GM19452 (cell line): ENCODE measurements at regions not wholly inside any gene's neighbourhood (a gene's known extent, or its start where the extent isn't known, plus 50 kb on each side); places are given as distances from the start of the nearest gene placed in this dataset.

Experiments used
- ATAC-seq: cut with Tn5 transposase; IDR thresholded peaks from one replicate; pipeline ENCODE4 v1.9.1; 2021; ENCODE audit not compliant: unreplicated experiment

DNA sequence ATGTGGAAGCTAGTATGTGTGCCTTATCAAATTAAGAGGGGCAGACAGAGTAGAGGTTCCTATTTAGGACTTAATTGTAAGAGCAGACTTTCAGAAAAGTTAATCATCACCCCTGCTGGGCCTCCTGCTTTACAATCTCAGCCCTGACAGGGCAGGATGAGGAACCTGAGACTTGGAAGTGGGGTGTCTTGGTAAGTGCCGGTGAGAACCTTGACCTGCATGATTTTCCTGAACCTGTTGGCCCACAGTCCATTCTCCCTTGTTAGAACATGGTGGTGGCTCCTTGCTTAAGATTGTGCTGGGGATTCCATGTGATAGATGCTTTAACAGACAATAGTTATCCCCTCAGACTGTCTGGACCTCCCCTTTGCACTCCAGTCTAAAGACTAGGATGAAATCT is 141.7 kb upstream of the TMEM72 start:
- no peak for ATAC-seq

- ATAC-seq, result no peak
Measured at GRCh38 chr10:44771233-44771995, 139.7 kb upstream of the TMEM72 start.

DNA sequence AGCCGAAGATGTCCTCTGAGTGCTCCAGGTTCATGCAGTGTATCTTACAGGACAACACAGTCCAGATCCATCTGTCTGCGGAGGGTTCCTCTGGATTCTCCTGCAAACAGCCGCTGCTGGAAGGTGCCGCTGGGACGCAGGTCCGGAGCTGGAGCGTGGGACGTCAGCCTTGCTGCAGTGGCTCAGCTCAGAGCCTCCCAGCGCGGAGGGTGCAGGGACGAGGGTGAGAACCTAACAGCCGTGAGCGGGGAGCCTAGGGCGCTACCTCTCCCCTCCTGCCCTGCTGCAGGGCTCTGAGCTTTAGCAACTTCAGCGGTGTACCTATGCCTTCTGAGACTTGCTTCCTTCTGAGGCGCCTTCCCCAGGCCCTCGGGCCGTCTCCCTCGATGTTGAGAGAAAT is 137.6 kb upstream of the TMEM72 start:
- no peak for ATAC-seq

- no peak for ATAC-seq
Measured at GRCh38 chr10:44774676-44775401, 136.3 kb upstream of the TMEM72 start.

DNA sequence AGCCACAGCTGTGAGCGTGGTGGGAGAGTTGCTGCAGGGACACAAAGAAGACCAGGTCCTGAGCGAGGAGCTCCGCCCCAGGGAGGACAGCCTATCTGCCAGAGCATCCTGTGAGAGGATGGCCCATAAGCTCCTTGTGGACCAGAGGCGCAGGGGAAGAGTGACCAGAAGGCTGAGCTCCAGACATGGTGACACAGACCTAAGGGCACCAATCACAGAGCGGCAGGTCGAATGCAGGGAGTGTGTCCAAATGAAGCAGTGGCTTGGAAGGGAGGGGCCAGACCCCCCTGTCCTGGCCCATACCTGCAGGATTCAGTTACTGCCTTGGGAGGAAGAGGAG is 135.8 kb upstream of the TMEM72 start:
- no peak for ATAC-seq

DNA sequence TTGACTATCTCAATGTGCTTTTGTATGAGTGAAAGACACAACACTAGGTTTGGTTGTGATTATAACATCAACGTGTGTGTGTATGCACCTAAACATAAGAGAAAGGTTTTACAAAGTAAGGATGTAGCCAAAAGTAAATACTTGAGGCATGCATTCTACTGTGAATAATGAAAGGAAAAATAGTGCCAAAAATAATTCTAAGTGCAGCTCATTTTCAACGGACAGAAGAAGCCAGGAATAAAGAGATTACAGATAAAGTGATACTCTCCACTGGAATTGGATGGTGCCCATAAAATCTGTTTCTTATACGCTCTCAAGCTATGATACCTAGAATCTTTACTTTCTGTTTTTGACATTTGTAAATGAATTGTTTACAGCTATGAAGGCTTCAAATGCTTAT is 135.0 kb upstream of the TMEM72 start:
- no peak for ATAC-seq

DNA sequence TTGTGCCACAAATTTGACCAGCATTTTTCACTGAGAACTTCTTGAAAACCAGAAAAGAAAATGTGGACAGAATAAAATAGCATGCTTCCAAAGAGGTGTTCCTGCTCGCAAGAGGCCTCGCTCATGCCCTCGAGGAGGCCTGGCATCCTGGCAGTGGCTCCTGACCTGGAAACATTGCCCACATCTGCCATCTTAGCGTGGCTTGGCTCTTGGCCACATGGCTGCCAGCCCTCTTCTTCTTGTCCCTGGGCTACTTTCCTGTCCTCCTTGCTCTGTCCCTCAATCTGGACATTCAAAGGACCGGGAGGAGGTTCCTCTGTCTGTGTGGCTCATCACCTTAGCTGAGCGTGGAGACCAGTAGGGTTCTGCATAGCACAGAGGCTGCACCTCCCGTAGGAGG is 131.6 kb upstream of the TMEM72 start:
- ATAC-seq, result no peak

DNA sequence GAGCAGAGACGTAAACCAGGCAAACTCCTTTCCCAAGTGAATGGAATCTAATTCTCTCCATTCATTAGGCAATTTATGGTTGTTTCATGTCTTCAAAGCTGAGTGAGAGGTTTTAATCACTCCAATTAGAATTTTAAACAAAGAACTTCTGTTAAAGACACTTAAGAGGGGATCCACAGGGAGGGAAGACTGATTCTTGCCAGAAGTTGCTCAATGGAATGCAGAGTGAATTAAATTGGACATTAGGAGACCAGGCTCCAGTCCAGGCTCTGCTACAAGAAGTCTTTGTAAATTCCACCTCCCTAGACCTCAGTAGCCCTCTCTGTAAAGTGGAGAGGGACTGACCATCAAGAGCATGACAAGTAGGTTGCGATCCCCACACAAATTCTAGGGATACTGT is 130.7 kb upstream of the TMEM72 start:
- ATAC-seq, result no peak

- no peak for ATAC-seq
Measured at GRCh38 chr10:44781131-44781530, 130.0 kb upstream of the TMEM72 start.

DNA sequence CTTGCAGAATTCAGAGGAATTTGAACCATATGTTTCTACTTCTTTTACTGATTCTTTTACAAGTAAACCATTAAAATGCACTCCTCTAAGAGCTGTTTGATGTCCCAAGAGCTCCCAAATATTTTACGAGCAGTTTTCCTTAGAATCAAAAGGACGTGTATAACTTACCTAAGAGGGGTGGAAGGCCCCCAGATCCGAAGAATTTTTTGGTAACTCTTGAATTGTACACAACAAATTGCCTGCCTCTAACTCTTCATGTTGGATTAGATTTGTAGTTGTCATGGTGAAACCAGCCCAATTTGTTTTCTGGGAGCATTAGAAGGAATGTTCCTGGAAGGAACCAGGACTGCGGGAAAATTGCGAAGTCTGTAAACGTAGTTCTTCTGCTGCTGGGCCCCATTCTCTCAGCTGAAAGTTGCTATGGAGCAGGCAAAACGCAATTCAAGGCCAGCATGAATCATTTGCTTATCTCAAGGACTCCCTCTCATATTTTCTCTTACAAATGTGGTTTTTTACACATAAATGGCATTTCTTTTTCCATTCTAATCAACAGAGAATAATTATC is 124.8 kb upstream of the TMEM72 start:
- no peak for ATAC-seq

DNA sequence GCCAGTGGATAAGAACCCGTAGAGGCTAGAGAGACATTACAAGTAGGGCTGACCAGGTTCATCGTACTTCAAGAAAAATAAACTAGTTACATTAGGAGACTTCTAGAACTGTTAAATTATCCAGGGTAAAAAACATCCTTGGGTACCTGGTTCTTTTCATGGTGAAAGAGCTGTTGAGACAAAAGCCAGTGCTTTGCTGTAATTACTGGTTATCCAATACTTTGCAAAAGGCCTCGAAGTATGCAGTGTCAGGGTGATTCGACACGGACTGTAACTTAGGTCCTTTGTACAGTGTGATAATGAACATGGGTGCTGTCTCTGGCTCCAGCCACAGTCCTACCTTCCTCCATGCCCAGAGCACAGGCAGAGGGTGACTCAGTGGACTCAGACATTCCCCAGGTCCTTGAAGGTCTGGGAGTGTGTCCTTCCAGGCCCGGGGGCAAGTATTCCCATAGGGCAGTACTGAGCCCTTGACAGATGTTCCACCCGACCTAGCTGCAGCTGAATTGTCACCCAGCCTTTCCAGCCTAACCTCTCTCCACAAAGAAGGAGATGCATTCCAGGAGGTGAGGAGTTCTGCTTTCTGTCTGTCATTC is 123.6 kb upstream of the TMEM72 start:
- no peak for ATAC-seq

GRCh38 chr10:44788147-44789129 is 122.7 kb upstream of the TMEM72 start:
- ATAC-seq, result no peak

DNA sequence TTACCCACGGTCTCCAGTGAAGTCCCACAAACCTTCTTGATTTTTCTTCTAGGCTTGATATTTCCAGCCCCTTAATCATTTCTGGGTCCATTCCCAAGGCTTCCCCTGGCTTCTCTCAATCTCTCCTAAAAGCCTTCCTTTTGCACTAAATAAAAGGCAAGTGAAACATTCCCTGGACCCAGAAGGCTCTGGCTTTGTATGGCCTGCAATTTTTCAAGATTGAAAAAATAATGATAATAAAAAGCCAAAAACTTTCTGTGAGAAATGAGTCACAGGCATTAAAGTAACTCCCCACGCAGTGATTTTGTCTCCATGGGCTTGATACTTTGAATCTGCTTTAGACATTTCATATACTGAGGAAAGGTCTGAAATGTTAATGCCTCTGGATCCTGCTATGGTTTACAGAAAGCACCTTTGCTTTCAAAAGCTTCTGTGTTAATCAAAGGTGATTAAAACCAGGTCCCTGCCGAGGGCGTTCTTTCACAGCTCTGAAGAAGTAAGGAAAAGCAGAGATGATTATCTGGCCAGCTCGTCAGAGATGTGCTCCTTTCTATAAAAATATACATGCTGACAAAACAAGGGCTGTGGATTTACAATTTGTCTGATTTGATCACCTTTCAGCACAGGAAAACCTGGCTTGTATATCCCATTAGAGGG is 118.9 kb upstream of the TMEM72 start:
- ATAC-seq, result no peak

GRCh38 chr10:44799966-44800365 is 111.2 kb upstream of the TMEM72 start:
- ATAC-seq, result no peak

DNA sequence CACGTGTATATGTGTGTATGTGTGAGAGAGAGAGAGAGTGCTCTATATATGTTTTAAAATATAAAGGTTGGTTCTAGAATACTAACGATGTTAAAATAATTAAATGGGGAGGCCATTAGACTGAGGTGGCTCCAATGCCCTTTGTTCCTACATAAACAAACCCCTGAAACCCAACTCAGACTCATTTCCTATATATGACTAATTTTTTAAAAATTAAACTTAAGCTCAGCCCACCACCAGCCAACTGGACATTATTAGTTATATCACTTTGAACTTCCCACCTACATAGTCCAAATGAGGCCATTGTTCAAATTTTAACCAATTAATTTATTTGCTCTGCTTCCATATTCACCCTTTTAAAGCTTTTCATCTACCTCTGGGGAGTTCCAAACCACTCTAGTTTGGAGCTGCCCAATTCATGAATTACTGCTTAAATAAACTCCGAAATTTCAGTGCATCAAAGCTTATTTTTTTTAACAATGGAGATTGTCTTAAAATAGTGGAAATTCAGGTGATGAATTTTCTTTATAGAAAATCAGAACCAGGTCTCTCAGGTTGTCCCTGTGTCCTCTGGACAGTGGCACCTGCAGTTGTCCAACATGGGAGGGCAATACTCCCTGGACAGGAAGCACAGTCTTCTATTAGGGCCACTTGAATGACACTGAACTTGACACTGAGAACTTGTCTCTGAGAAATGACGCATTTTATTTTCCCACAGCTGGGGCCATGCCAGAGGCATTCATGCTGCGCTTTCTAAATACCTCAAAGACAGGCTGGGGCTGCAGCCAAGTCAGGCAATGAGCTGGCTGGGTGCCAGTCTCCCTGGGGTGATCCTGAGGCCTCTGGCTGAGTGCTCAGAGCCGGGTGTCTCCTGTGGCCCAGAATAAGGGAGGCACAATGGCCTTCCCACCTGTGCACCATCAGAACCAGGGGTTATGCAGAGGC is 109.5 kb upstream of the TMEM72 start:
- ATAC-seq, result no peak

GRCh38 chr10:44803862-44804261 is 107.3 kb upstream of the TMEM72 start:
- no peak for ATAC-seq

DNA sequence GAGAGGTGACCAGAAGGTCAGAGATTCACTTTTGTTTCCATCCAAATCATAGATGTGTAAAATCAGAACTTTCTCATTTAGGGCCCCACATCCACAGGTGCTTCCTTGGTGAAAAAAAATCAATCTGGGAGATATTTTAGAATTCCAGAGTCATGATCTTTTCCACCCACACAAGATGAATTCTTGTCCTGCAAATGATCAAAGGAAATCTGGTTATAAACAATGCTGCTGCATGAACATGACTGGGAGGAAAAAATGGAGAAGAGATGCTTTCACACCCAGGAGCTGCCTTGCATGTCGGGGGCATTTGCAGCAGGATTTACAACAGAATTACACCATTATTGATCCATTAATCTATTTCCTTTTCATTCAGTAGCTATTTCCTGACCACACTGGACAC is 106.5 kb upstream of the TMEM72 start:
- no peak for ATAC-seq

GRCh38 chr10:44805466-44806210 is 105.5 kb upstream of the TMEM72 start:
- no peak for ATAC-seq

GRCh38 chr10:44806950-44807349 is 104.2 kb upstream of the TMEM72 start:
- ATAC-seq, result no peak
